Right hindlimb (tissue), 1 donor: ENCODE measurements at regions not wholly inside any gene's neighbourhood (a gene's known extent, or its start where the extent isn't known, plus 50 kb on each side); places are given as distances from the start of the nearest gene placed in this dataset.

Experiments used
- DNase-seq: peaks from one replicate; pipeline ENCODE4 v3.0.0-alpha.2; 2018

DNA sequence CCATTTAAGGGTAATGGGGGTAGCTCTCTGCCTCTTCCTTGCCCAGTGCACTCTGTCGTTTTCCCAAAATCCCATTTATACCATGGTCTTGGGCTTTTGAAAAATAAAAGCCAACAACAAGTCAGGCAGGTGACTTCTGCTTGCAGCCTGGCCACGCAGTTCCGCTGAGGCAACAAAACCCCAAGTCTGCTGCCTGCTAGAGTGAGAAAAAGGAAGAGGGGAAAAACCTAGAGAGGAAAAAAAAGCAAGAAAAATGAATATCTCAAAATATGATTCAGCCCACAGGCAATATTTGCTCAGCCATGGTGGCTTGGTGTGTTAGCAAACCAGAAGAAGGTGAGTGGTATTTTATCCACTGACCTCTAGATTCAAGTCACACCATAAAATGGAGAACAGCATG, 148.2 kb upstream of the FSTL4 start:
- DNase-seq = no peak

- DNase-seq = no peak
These were observed 146.3 kb upstream of the FSTL4 start for GRCh38 chr5:133758641-133759040.

DNA sequence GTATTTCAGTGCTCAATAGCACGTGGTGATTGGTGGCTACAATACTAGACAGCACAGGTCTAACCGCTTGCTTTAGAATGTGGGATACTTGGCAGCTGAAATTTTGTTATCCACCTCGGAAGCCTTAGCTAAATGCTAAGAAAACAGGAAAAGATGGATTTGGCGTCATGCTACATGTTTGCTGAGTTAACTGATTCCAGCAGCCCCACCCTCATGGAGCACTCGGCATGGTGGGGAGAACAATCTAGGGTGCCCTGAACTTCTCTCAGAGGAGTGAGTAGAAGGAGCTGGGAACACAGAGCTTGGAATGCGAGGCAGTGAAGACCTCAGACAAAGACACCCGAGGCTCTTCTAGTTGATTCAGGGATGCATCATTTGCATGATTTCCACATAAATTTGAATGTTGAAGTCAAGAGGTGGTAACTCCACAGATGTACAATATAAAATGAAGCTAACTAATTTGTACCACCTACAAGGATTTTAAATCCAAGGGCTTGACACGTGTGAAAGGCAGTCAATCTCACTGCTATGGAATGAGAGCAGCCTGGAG, 145.1 kb upstream of the FSTL4 start:
- no peak for DNase-seq

GRCh38 chr5:133756756-133757155, 144.4 kb upstream of the FSTL4 start:
- no peak for DNase-seq

- no peak for DNase-seq
These were observed 143.7 kb upstream of the FSTL4 start for GRCh38 chr5:133756036-133756435.

DNA sequence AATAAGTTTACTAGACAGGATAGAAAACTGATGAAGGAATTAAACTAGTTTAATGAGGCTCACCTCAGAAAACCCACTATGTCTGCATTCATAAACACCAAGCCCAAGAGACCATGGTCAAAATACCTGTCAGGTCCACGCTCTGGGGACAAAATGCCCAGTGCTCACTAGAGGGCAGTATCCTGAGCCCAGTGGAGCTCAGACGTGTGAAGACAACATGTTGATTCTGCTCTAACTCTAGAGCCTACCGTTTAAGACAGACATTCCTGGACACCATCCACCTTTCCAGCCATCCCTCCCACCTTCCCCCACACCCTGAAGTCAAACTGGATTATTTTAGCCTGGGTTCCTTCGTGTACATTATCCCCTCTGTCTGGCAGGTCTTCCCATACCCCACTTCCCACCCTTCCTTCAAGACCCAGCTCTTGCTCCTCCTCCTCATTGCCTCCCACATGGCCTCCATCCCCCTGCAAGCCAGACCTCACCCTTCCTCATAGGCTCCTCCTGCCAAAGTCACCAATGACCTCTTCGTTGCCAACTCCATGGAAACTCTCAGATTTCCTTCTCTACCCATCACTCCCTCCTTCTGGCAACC, 142.3 kb upstream of the FSTL4 start:
- no peak for DNase-seq

DNA sequence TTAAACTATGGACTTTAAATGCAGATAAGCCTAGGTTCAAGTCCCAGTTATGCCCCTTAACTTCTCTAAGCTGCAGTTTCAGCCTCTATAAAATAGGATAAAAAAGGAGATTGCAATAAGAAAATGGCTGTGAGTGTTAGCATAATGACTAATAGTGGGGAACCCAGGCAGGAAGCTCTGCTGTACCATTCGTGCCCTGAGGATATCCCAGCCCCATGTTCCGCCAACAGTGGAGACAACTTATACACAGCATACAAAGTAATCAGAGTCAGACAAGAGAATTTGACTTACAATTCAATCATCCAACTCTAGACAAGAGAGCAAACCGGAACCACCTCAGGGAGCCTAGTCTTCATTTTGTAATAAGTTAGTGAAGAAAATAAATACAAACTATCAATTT, 141.5 kb upstream of the FSTL4 start:
- DNase-seq = no peak

DNA sequence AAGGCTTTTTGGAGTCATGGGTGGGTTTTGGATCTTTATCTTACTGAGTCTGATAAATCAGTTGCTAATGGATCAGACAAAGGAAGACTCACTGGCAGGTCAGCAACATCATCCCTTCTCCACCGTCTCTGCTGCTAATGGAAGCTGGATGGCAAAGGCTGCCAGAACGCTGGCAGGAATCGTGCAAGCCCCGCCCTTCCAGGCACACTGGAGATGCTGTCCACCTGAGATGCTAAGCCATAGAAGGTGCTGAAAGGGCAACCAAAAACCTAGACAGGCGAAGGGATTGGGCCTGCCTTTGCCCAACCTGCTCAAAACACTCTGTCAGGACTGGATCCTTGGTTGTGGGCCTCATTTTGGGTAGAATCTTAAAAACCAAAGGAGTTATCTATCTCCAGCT, 139.5 kb upstream of the FSTL4 start:
- no peak for DNase-seq

- no peak for DNase-seq
These were observed 139.1 kb upstream of the FSTL4 start for GRCh38 chr5:133751421-133751820.

DNA sequence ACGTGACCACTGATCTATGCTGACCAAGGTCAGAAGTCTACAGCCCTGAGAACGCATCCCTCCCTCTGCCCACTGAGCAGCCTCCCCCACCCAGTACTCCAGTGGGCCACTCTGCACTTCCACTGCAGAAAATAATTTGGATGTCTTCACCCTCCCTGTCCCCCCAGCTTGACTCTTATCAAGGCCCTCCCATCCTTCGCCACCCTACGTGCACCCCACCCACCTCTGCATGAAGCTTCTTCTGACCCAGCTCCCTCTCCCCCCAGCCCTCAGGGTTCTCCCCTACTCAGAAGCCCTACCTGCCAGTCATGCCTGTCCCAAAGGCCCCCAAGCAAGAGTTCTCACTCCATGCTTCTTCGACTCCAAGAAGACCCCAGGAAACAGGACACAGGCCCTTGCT, 138.5 kb upstream of the FSTL4 start:
- no peak for DNase-seq

DNA sequence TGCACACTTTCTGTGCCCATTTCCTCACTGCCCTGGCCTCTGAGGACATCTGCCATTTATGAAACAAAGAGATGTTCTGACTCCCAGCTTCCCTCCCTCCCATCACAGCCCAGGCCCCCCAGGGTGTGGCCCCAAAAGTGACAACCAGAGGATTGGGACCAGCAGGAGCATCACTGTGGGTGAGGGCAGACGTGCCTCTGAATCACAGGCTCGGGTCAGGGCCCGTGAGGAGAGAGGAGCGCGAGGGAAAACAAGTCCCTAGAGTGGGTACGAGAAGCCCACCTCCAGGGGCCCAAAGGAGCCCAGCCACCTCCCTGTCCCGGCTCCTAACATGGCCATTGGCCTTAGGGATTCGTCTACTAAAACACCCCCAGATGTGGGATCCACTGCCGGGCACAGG, 138.0 kb upstream of the FSTL4 start:
- DNase-seq = no peak

- no peak for DNase-seq
These were observed 137.1 kb upstream of the FSTL4 start for GRCh38 chr5:133749331-133749985.

- no peak for DNase-seq
These were observed 134.5 kb upstream of the FSTL4 start for GRCh38 chr5:133746834-133747233.

GRCh38 chr5:133744960-133745308, 132.6 kb upstream of the FSTL4 start:
- no peak for DNase-seq

DNA sequence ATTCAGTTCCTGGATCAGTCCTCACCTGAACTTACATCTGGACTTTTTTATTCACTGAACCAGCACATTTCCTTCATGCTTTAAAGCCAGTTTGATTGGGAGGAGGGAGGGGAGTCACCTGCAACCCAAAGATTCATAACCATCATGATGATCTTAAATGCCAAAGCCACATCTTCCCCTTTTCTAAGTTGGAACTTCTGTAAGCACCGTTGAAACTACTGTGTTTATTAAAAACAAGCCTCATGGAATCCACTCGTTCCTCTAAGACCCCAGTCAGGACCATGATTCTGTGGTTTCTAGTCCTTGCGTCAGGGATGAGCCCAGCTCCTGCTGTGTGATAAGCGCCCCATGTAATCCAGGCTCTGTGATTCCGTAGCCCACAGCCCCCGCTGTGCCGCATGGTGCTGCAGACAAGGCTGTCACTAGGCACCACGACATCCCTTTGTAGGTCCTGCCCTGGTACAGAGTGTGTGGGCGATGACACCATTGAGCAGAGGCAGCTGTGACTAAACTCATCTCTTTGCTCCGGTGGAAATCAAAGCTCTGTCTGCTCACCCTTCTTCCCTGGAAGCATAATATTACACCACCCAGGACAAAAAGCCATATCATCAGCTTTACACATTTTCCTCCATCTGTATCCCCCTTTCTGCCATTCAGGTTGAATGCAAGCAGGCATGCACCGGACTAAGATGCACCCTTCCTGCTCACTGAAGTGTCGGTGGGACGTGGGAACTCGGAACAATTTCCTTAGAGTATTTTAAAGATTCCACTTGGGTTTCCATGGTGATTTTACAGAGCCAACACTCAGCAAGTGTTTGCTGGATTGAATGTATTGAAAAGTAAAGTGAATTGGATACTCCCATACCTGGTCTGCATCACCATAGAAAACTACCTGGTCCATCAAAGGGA, 132.0 kb upstream of the FSTL4 start:
- DNase-seq = no peak

DNA sequence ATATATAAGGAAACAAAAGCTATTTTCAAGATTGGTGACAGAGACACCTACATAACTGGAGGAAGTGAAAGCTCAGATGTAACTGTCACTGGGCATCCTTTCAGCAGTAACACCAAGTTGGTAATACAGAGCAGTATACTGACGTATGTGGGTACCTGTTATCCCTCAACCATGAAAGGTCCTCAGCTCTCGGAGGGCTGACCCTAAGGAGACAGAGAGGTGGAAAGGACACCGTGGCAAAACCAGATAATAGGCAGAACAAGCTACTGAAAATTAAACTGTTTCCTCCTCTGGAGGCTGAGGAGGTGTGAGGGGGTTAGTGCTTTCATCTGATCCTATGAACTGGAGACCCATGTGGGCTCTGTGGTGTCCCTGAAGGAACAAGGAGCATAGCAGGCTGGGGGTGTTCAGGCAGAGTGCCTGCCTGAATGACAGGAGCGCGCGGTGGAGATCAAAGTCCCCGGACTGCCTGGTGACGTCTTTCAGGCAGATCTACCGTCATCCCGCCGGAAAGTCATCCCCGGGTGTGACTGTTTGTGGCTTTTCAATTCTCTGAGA, 130.2 kb upstream of the FSTL4 start:
- DNase-seq = no peak

DNA sequence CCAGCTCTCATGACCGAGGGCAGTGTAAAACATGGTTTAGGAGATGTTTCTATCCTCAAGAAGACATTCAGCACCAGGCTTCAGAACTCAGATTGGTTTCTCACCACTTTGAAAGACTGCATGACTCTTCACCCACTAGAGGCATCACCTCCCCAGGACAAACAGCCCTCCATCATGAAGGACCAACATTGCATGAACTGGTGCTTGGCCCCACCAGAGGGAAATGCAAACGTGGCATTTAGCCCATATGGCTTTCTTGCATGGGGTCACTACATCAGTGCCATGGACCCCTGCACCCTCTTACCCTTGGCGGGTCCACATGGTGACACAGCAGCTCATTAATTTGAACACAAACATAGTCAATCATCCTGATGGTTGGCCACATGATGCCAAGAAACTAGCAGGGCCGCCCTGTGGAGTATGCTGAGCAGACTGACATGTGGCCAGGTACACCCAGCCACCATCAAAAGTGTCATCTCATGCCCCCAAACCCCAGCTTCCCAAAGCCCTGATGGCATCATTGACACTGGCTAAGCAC, 129.5 kb upstream of the FSTL4 start:
- DNase-seq = no peak

GRCh38 chr5:133741396-133741795, 129.1 kb upstream of the FSTL4 start:
- no peak for DNase-seq

GRCh38 chr5:133739181-133739780, 126.9 kb upstream of the FSTL4 start:
- no peak for DNase-seq

DNA sequence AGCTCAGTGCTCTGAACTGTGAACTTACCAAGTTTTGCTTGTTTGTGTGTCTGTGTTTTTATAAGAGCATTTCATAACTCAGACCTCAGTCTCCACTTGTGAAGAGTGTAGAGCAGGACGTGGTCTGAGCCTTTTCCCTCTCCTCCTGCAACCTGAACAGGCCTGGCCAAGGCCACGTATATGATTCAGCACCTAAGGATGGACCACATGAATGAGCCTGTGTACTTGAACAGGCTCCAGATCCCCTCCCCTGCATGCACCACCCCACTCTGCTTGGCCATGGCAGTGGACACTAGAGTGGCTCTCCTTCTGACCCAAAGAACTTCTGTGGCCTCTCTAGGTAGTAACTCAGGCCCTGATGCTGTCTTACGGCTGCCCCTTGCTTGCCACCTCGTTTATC, 125.9 kb upstream of the FSTL4 start:
- no peak for DNase-seq

DNA sequence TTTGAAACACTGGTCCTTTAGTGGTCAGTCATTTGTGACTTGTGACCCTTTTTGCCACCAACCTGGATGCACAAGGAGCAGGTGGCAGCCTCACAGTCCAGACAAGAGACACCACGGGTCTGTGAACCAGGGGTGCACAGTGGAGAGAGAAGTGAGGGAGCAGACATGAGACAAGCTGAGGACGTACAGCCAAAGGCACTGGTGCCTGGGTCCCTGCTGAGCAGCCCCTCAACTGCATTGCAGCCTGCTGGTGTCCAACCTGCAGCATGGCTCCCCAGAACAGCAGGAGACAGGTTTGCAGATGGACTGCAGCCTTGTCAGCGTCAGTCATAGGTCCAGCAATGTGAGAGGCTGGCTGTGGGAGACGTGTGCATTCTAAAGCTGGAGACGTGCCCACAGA, 124.2 kb upstream of the FSTL4 start:
- DNase-seq = no peak

DNA sequence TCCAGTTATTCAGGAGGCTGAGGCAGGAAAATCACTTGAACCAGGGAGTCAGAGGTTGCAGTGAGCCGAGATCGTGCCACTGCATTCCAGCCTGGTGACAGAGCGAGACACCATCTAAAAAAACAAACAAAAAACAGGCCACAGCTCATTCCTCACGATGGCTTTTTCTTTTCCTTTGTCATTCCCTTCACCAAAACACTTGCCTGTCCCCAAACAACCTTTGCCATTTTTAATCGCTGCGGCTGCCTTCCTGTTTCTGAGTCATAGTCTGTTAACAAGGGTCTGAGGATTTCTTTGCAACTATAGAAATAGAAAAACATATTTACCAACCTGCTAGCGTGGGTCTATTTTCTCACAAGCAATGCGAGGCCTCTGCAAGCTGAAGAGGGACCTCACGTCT, 123.0 kb upstream of the FSTL4 start:
- DNase-seq = no peak

DNA sequence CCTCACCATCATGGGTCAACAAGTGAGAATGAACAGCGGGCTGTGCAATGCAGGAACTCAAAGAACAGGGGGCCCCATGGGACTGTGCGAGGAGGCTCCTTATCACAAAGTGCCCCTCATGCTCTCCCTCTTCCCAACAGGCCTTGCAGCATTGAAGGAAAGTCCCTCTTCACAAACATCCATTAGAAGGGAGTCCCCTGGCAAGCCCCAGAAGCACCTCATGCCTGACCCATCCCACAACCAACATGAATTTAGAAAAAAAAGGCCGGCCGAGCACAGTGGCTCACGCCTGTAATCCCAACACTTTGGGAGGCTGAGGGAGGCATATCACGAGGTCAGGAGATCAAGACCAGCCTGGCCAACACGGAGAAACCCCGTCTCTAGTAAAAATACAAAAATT, 122.6 kb upstream of the FSTL4 start:
- DNase-seq = no peak
